HG02884 (cell line): ENCODE measurements at regions not wholly inside any gene's neighbourhood (a gene's known extent, or its start where the extent isn't known, plus 50 kb on each side); places are given as distances from the start of the nearest gene placed in this dataset.
"Not testable (repeated sequence)": the region's sequence is repeated elsewhere in the genome, so short reads cannot be mapped to it uniquely, and the experiment has no call there.

ENCODE experiments used
- ATAC-seq: cut with Tn5 transposase; IDR thresholded peaks from one replicate; pipeline ENCODE4 v1.9.1; 2021; ENCODE audit warnings: mild to moderate bottlenecking, moderate library complexity; ENCODE audit not compliant: unreplicated experiment

DNA sequence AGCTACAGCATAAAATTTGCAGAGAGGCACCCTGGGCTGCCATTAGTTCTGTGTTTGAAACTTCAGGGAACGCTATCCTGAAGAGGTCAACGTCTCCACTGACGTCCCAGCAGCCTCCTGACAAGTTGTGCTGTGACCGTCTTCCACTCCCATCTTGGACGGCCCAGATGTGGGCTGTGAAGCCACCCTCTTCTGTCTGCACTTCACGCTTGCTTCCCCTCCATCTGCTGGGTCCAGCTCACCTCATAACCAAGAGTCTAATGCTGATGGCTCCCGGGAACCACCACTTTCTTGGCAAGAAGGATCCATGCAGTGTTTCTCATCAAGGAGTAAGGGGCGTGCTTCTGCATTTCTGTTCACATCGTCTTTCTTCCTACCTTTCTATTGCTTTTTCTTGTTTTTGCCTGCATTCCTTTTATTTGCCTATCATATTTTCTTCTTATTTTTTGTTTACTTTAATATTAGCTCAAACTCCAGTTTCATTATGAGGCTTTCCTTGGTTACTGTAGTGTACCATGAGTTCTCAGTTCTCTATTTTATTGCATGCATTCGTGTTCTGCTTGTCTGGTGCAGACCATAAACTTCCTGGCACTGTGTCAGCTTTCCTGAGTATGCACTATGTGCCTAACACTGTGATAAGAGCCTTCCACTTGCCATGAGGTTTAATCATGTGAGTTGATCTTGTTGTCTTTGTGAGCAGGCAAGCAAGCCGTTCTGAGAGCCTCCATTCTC is 631.8 kb upstream of the RAB6C start:
- peak; percentile 99 for ATAC-seq

GRCh38 chr2:129354631-129355030 is 624.8 kb upstream of the RAB6C start:
- ATAC-seq, result no peak

- ATAC-seq, result no peak
Measured at GRCh38 chr2:129361688-129362087, 617.8 kb upstream of the RAB6C start.

- no peak for ATAC-seq
Measured at GRCh38 chr2:129366263-129366662, 613.2 kb upstream of the RAB6C start.

- no peak for ATAC-seq
Measured at GRCh38 chr2:129367107-129367506, 612.4 kb upstream of the RAB6C start.

GRCh38 chr2:129369437-129369836 is 610.0 kb upstream of the RAB6C start:
- ATAC-seq, result peak; percentile 65

- ATAC-seq, result no peak
Measured at GRCh38 chr2:129374452-129374851, 605.0 kb upstream of the RAB6C start.

GRCh38 chr2:129375632-129376425 is 603.6 kb upstream of the RAB6C start:
- ATAC-seq, result no peak

DNA sequence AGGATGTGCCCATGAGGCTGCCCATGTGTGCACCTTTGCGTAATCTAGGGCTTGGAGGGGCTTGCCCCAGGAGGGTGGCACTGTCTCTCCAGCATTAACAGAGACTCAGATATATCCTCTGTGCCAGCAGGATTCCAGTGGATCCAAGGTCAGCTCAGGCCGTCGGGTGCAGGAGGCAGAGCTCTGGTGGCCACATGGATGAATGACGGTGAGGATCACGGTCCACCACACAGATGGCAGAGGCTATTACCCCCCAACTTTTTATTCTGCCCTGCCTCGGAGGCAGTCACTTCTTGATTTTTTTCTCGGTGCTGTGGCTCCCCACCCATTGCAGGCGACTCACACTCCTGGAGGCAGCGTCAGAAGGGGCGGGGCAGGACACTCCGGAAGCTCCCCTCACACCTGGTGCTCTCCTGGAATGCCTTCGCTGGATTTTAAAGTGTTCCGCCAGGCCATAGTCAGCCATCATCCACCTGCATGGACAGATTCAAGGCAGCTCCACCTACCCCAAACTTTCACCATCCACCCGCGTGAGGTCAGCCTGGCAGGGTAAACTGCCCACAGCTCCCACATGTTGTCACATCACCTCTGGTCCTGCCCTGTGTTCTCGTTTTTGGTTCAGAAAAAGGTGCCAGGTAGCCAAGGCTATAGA is 602.9 kb upstream of the RAB6C start:
- no peak for ATAC-seq

DNA sequence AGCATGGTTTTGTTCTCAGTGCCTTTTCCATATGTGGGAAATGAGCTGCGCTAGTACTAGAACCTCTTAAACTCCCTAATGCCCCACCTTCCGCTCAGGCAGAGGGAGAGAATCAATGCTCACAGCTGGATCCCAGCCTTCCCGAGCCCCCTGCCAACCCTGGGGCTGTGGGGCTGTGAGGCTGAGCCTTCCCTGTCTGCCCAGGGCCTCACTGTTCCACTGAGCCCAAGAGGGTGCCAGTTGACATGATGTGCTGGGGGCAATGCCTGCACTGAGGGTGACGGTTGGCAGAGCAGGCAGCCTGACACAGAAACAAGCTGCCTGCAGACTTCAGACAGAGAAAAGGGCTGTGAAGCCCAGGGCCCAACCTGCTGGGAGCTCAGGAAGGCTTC is 602.4 kb upstream of the RAB6C start:
- no peak for ATAC-seq

DNA sequence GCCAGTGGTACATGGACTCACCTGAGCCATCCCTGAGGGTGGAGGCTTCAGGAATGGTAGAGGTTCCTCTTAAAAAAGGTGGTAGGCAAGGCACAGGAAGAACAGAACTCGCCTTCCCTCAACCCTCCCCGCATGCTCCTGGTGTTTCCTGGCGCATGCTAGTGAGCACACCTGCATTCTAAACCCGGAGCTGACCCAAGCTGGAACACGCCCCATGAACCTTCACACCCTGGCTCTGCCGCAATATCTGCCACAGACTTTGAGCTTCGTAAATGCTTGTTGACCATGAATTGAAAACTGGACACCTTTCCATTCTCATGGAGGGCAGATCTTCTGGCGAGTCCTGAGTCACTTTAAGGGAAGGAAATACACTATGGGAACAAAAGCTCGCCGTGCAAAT is 601.3 kb upstream of the RAB6C start:
- no peak for ATAC-seq

DNA sequence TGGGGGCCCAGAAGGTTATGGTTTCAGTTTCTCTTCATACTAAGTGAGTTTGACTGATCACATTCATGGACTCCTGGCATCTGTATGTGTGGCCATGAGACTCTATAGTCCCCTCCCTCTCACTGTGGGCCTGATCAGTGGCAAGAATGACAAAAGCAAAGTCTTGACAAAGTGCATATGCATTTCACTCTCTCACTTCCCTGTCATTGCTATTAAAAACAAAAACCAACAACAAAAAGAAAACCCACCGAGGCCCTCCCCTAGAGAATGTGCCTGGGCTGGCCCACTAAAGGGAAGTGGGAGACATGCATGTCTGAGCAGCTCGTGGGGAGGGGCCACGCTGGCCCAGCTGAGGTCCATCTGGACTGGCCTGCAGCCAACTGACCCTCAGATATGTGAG is 600.1 kb upstream of the RAB6C start:
- ATAC-seq, result peak; percentile 77

GRCh38 chr2:129381789-129382188 is 597.7 kb upstream of the RAB6C start:
- ATAC-seq, result no peak

DNA sequence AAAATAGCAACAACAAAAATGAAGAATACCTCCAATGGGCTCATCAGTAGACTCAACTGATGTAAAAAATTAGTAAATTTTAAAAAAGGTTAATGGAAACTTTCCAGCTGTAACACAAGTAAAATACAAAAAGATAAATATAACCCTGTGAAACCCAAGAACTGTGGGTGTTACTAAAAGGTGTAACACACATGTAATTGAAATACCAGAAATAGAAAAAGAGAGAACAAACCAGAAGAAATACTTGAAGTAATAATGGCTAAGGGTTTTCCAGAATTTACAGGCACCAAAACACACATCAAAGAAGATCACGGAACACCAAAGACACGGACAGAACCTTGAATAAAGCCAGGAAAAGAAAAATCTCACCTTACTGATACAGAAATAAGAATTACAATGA is 590.6 kb upstream of the RAB6C start:
- no peak for ATAC-seq

DNA sequence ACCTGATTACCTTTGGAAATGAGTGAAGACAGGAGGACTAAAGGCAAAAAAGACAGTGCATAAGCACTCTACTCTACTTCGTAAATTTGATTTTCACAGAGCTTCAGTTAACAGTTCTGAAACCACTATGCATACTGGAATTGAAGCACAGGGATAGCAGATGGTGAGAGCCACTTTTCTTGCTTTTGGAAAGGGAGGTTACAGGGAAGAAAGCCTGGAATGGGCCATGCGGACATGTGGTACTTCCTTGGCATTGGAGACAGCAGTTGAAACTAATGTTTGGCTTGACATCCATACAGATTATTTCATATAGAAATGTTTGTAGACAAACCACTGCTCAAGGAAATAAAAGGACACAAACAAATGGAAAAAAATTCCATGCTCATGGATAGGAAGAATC is 585.6 kb upstream of the RAB6C start:
- no peak for ATAC-seq

DNA sequence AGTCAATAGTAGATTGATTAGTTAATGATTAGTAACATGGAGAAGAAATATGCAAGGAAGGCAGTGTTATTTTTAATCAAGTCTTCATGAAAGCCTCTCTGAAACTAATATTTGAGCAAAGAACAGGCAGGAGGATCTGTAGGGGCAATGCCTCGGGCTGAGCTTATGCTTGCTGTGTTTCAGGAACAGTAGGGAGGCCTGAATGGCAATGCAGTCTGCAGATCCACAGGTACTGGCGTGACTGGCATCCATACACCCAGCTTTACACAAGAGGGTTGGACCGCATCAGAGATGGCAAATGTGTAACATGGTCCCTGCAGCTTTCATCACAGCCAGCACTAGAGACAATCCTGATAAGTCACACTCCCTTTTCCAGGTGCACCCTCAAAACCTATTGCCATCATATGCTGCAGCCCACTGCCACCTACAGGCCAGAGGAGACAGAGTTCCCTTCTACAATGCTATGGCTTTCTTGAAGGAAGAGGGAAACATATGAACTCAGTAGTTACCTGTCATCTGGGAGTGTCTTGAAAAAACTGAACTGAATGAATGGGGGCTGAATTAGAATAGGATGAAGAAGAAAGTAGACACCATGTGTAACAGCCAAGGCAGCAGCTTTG is 582.4 kb upstream of the RAB6C start:
- peak; percentile 75 for ATAC-seq

GRCh38 chr2:129400826-129401225 is 578.6 kb upstream of the RAB6C start:
- no peak for ATAC-seq

DNA sequence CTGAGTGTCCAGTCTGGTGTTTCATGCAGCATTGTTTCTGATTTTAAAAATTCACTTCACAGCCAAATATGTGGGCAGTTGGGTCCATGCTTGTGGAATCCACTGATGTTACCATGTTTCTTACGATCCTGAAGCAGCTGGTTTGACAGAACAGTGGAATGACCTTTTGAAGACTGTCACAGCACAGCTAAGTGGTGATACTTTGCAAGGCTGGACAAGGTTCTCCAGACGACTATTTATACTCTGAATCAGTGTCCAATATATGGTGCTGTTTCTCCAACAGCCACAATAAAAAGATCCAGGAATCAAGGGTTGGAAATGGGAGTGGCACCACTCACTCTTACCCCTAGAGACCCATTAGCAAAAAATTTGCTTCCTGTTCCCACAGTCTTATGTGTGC is 577.4 kb upstream of the RAB6C start:
- no peak for ATAC-seq

GRCh38 chr2:129404000-129404685 is 575.3 kb upstream of the RAB6C start:
- no peak for ATAC-seq

GRCh38 chr2:129408570-129408969 is 570.9 kb upstream of the RAB6C start:
- ATAC-seq, result no peak

- not testable (repeated sequence) for ATAC-seq
Measured at GRCh38 chr2:129417041-129417440, 562.4 kb upstream of the RAB6C start.
